PC-9 (cell line): ENCODE measurements at regions not wholly inside any gene's neighbourhood (a gene's known extent, or its start where the extent isn't known, plus 50 kb on each side); places are given as distances from the start of the nearest gene placed in this dataset.

Experiments used
- EZH2 ChIP-seq: fragments of 200-600 bp; sonication (generic); IDR thresholded peaks from 2 replicates; pipeline ENCODE4 v1.8.0; 2017; ENCODE audit warnings: antibody characterized with exemption, low read depth
- TF ChIP-seq, protein P1 (sequence below): fragments of 200-600 bp; sonication (generic); conservative IDR thresholded peaks from 2 replicates; pipeline ENCODE4 v1.6.1; 2017; ENCODE audit warnings: mixed run types, antibody characterized with exemption, mild to moderate bottlenecking, moderate library complexity

DNA sequence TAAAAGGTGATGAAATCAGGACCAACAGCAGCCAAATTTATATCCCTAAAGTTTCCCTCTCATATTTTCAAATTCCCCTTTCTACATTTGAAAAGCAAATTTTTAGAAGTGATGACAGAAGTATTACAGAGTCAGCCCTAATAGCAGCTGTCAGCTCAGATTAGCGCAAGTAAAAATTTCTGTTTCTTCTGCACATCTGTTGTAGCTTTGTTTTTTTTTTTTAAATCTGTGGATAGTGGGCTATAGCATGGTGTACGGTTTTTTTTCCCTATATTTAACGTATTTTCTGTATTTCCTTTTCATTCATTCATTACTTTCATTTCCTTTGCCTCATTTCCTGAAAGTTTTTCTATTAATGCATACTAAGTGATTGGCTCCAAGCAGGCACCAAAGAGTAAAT is 99.1 kb downstream of the MACIR start:
- TF ChIP-seq, protein P1, sequence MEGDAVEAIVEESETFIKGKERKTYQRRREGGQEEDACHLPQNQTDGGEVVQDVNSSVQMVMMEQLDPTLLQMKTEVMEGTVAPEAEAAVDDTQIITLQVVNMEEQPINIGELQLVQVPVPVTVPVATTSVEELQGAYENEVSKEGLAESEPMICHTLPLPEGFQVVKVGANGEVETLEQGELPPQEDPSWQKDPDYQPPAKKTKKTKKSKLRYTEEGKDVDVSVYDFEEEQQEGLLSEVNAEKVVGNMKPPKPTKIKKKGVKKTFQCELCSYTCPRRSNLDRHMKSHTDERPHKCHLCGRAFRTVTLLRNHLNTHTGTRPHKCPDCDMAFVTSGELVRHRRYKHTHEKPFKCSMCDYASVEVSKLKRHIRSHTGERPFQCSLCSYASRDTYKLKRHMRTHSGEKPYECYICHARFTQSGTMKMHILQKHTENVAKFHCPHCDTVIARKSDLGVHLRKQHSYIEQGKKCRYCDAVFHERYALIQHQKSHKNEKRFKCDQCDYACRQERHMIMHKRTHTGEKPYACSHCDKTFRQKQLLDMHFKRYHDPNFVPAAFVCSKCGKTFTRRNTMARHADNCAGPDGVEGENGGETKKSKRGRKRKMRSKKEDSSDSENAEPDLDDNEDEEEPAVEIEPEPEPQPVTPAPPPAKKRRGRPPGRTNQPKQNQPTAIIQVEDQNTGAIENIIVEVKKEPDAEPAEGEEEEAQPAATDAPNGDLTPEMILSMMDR: no peak
- TF ChIP-seq EZH2: no peak
